ENCODE measurements at regions not wholly inside any gene's neighbourhood (a gene's known extent, or its start where the extent isn't known, plus 50 kb on each side); places are given as distances from the start of the nearest gene placed in this dataset.

- Mint-ChIP-seq H3K36me3 (ENCODE audit: low read depth) (no peaks in the 10 kb centered on the region), H3K27me3 (ENCODE audit: low read depth) (no peaks in the 10 kb centered on the region), H3K27ac (ENCODE audit: unreplicated experiment) (no peak overlapping the region), H3K4me1 (ENCODE audit: low read depth) (peaks cover 15% of the 10 kb centered on the region), H3K4me3 (ENCODE audit: unreplicated experiment) (no peak overlapping the region), H3K9me3 (ENCODE audit: low read depth) (peaks cover 3% of the 10 kb centered on the region)
- no peak for DNase-seq (ENCODE audit: low spot score)
- no peak for TF ChIP-seq CTCF (IDR thresholded peaks at IDR 0.05)
Observed at GRCh38 chr1:244779410-244779809, 56.0 kb upstream of the COX20 start.

GRCh38 chr1:244780311-244780710, 55.1 kb upstream of the COX20 start:
- DNase-seq (ENCODE audit: low spot score) = no peak
- Mint-ChIP-seq H3K27ac (ENCODE audit: unreplicated experiment) (no peak overlapping the region), H3K27me3 (ENCODE audit: low read depth) (no peaks in the 10 kb centered on the region), H3K4me3 (ENCODE audit: unreplicated experiment) (no peak overlapping the region), H3K36me3 (ENCODE audit: low read depth) (no peaks in the 10 kb centered on the region), H3K4me1 (ENCODE audit: low read depth) (peaks cover 15% of the 10 kb centered on the region), H3K9me3 (ENCODE audit: low read depth) (no peaks in the 10 kb centered on the region)
- no peak for TF ChIP-seq CTCF (IDR thresholded peaks at IDR 0.05)

GRCh38 chr1:244782056-244782455, 53.4 kb upstream of the COX20 start:
- no peaks in the 10 kb centered on the region for H3K27me3 Mint-ChIP-seq (ENCODE audit: low read depth)
- no peak for TF ChIP-seq CTCF (IDR thresholded peaks at IDR 0.05)
- no peaks in the 10 kb centered on the region for H3K9me3 Mint-ChIP-seq (ENCODE audit: low read depth)
- no peak overlapping the region for H3K4me3 Mint-ChIP-seq (ENCODE audit: unreplicated experiment)
- peaks cover 15% of the 10 kb centered on the region for H3K4me1 Mint-ChIP-seq (ENCODE audit: low read depth)
- no peak for DNase-seq (ENCODE audit: low spot score)
- H3K27ac Mint-ChIP-seq (ENCODE audit: unreplicated experiment) = no peak overlapping the region
- H3K36me3 Mint-ChIP-seq (ENCODE audit: low read depth) = no peaks in the 10 kb centered on the region

GRCh38 chr1:244783138-244783537, 52.3 kb upstream of the COX20 start:
- Mint-ChIP-seq H3K27me3 (ENCODE audit: low read depth) (no peaks in the 10 kb centered on the region), H3K9me3 (ENCODE audit: low read depth) (no peaks in the 10 kb centered on the region)
- no peak for DNase-seq (ENCODE audit: low spot score)

More at GRCh38 chr1:244783138-244783537, 52.3 kb upstream of the COX20 start:
- no peak for TF ChIP-seq CTCF (IDR thresholded peaks at IDR 0.05)
- H3K4me3 Mint-ChIP-seq (ENCODE audit: unreplicated experiment) = no peak overlapping the region
- no peak overlapping the region for H3K27ac Mint-ChIP-seq (ENCODE audit: unreplicated experiment)
- no peaks in the 10 kb centered on the region for H3K36me3 Mint-ChIP-seq (ENCODE audit: low read depth)
- H3K4me1 Mint-ChIP-seq (ENCODE audit: low read depth) = peaks cover 14% of the 10 kb centered on the region

Measured in chondrocyte (in vitro differentiated cells).